Peyer's patch (tissue), 4 donors: ENCODE measurements at regions not wholly inside any gene's neighbourhood (a gene's known extent, or its start where the extent isn't known, plus 50 kb on each side); places are given as distances from the start of the nearest gene placed in this dataset.

Source experiments
- CTCF ChIP-seq, 6 experiments: fragments of 450-650 bp in 4 of 6; fragments of 200-600 bp in 2 of 6; sonication (generic) in 1 of 6; IDR thresholded peaks; one replicate each; pipeline ENCODE4 v1.5.1; 2017 to 2019; ENCODE audit warnings: antibody characterized with exemption in 6 of 6, mild to moderate bottlenecking in 3 of 6, moderate library complexity in 1 of 6
- POLR2A ChIP-seq, 2 donors: fragments of 450-650 bp; IDR thresholded peaks; one replicate each; pipeline ENCODE4 v1.5.1; 2017; ENCODE audit warnings: antibody characterized with exemption in 2 of 2, mild to moderate bottlenecking in 2 of 2, moderate library complexity in 2 of 2

DNA sequence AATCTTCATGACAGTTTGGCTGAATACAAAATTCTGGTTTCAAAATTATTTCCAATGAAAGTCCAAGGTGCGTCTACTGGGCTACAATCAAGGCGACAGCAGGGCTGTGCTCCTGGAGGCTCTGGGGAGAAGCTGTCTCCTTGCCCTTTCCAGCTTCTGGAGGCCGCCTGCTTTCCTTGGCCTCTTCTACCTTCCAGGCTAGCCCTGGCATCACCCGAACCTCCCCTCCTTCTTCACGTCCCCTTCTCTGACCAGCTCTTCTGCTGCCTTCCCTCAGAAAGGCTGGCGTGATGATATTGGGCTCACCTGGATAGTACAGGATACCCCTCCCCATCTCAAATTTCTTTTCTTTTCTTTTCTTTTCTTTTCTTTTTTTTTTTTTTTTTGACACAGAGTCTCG lies 115.5 kb downstream of the KCNF1 start:
- TF ChIP-seq CTCF (IDR thresholded peaks at IDR 0.05) (no peak), POLR2A (IDR thresholded peaks at IDR 0.05) (no peak)
